ENCODE measurements at regions not wholly inside any gene's neighbourhood (a gene's known extent, or its start where the extent isn't known, plus 50 kb on each side); places are given as distances from the start of the nearest gene placed in this dataset.

DNA sequence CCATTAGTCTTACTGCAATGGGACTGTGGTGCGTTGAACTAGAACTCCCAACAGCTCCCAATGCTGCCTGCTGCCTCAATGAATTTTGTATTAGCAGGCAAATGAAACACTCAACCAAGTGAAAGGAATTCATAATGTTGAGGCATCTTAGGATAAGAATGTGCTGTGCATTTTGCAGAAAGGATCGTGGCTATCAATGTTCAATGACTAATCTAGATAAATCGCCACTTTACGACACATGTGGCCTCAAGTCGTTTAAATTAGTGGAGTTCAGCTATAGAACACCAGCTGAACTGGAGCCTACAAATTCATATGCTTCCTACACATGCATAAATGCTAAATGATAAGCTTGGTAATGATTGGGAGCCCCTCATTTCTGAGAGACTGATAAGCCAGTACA is 318.4 kb downstream of the PSAT1 start:
- TF ChIP-seq, protein P1, sequence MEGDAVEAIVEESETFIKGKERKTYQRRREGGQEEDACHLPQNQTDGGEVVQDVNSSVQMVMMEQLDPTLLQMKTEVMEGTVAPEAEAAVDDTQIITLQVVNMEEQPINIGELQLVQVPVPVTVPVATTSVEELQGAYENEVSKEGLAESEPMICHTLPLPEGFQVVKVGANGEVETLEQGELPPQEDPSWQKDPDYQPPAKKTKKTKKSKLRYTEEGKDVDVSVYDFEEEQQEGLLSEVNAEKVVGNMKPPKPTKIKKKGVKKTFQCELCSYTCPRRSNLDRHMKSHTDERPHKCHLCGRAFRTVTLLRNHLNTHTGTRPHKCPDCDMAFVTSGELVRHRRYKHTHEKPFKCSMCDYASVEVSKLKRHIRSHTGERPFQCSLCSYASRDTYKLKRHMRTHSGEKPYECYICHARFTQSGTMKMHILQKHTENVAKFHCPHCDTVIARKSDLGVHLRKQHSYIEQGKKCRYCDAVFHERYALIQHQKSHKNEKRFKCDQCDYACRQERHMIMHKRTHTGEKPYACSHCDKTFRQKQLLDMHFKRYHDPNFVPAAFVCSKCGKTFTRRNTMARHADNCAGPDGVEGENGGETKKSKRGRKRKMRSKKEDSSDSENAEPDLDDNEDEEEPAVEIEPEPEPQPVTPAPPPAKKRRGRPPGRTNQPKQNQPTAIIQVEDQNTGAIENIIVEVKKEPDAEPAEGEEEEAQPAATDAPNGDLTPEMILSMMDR (IDR thresholded peaks at IDR 0.05), result no peak
- ATAC-seq (no peak), DNase-seq (no peak)
- no peaks in the 10 kb centered on the region for H3K9me3 ChIP-seq
- H3K27ac ChIP-seq, result no peak overlapping the region
- H3K4me3 ChIP-seq, result no peak overlapping the region
- no peaks in the 10 kb centered on the region for H3K27me3 ChIP-seq (ENCODE audit: low read depth)
- H3K36me3 ChIP-seq, result no peaks in the 10 kb centered on the region
- H3K4me1 ChIP-seq, result no peaks in the 10 kb centered on the region
- intact Hi-C loops (cut with DNase I), result no loop called here

DNA sequence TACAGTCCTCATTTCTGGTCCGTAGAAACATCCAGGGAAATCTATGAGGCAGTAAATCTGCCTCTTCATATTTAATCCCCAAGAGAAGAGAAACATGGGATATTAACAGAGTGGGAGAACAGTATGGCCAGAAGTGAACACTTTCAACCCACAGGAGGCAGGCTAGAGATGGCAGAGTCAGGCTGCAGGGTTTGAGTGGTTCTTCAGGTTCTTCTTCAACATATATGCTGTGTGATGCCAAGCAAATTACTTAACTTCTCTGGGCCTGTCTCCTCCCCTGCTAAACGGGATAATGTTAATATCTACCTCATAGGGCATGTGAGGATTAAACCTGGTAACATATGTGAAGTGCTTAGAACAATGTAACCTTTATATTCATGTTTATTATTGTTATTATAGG is 321.8 kb downstream of the PSAT1 start:
- H3K4me1 ChIP-seq, result no peaks in the 10 kb centered on the region
- intact Hi-C loops (cut with DNase I), result no loop called here
- no peaks in the 10 kb centered on the region for H3K27me3 ChIP-seq (ENCODE audit: low read depth)
- H3K36me3 ChIP-seq, result no peaks in the 10 kb centered on the region
- TF ChIP-seq, protein P1 (IDR thresholded peaks at IDR 0.05), result no peak
- no peak overlapping the region for H3K27ac ChIP-seq
- no peak overlapping the region for H3K4me3 ChIP-seq
- DNase-seq (no peak), ATAC-seq (no peak)
- no peaks in the 10 kb centered on the region for H3K9me3 ChIP-seq

DNA sequence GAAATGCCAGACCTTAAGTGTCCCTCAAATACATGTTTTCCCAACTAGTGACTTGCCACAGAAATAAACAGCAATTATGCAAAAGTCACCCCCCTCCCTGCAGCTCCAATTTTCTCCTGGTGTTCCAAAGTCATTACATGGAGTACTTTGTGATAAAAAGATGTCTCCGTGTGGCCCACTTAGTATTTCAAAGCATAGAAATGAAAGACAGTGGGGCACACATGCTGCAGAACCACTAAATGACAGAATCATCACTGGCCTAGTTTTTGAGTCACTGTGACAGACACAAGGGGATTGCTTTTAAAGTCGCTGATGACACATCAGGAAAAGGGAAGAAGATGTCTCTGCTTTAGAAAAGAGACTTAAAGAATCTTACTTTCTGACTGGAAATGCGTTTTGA is 323.4 kb downstream of the PSAT1 start:
- no peaks in the 10 kb centered on the region for H3K27me3 ChIP-seq (ENCODE audit: low read depth)
- H3K9me3 ChIP-seq, result no peaks in the 10 kb centered on the region
- TF ChIP-seq, protein P1 (IDR thresholded peaks at IDR 0.05), result no peak

DNA sequence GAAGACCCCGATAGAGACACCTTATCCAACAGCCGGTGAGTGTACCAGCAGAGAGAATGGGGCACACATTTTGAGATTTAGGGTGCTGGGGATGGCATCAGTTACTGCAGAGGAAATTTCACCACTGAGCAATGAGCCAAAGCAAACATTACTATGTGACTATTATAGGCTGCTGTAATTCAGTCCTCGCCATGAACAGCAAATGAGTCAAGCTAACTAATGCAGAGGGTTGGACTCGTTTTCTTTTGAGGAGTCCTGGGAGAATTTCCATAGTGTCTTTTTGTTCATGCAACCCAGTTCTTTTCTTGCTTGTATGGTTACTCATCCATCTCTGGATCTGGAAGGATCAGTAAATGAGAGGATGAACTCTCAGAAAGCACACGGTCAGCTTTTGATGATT is 323.8 kb downstream of the PSAT1 start:
- TF ChIP-seq, protein P1 (IDR thresholded peaks at IDR 0.05), result no peak
- no peaks in the 10 kb centered on the region for H3K36me3 ChIP-seq

More for the DNA sequence above, 323.4 kb downstream of the PSAT1 start:
- no peak overlapping the region for H3K4me3 ChIP-seq
- ATAC-seq (no peak), DNase-seq (no peak)
- H3K4me1 ChIP-seq, result no peaks in the 10 kb centered on the region
- no peak overlapping the region for H3K27ac ChIP-seq
- intact Hi-C loops (cut with DNase I), result no loop called here
- H3K36me3 ChIP-seq, result no peaks in the 10 kb centered on the region

DNA sequence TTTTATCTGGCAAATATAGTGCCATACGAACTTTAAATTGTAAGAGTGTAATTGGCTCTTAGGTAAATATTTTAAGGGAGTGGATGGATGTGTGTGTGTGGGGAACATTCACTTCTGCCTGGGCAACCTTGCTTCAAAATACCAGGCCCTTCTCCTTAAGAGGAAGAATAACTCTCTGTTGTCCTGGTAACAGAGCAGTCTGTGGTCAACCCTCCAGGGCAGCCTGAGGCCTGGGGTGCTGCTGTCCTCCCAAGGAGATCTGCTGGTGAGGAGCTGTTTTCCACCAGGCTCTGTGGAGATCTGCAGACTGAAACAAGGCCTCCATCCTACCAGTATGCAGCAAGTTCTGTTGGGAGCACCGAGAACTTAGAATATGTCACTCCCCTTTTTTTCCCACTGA is 325.2 kb downstream of the PSAT1 start:
- no peaks in the 10 kb centered on the region for H3K27me3 ChIP-seq (ENCODE audit: low read depth)
- no peak overlapping the region for H3K27ac ChIP-seq
- H3K4me3 ChIP-seq, result no peak overlapping the region
- ATAC-seq (no peak), DNase-seq (no peak)
- no peaks in the 10 kb centered on the region for H3K4me1 ChIP-seq
- no peaks in the 10 kb centered on the region for H3K36me3 ChIP-seq
- H3K9me3 ChIP-seq, result no peaks in the 10 kb centered on the region
- intact Hi-C loops (cut with DNase I), result no loop called here
- TF ChIP-seq, protein P1 (IDR thresholded peaks at IDR 0.05), result no peak

More for the DNA sequence above, 323.8 kb downstream of the PSAT1 start:
- no peak overlapping the region for H3K27ac ChIP-seq
- DNase-seq (no peak), ATAC-seq (no peak)
- no peak overlapping the region for H3K4me3 ChIP-seq
- intact Hi-C loops (cut with DNase I), result no loop called here
- no peaks in the 10 kb centered on the region for H3K9me3 ChIP-seq
- H3K4me1 ChIP-seq, result no peaks in the 10 kb centered on the region
- H3K27me3 ChIP-seq (ENCODE audit: low read depth), result no peaks in the 10 kb centered on the region

DNA sequence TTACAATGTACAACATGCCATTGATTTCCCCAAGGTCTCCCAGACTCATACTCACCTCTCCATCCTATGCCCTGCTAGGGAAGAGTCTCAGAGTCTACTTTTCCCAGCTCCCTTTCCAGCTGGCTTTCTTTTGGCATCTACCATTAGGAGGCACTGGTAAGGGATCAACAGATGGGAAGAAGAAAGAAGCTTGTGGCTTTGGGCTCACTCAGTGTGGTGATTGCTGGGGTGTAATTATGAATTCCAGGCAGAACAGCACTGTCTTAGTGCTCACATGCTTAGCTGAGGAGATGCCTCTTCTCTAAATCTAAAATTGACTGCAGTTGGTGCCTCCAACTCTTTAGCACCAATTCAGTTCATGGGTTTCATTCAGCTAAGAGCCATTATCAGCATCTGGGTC is 330.0 kb downstream of the PSAT1 start:
- H3K27ac ChIP-seq, result no peak overlapping the region
- TF ChIP-seq, protein P1 (IDR thresholded peaks at IDR 0.05), result no peak
- no peak overlapping the region for H3K4me3 ChIP-seq
- intact Hi-C loops (cut with DNase I), result no loop called here
- H3K27me3 ChIP-seq (ENCODE audit: low read depth), result no peaks in the 10 kb centered on the region
- no peaks in the 10 kb centered on the region for H3K36me3 ChIP-seq
- ATAC-seq, result no peak
- H3K9me3 ChIP-seq, result no peaks in the 10 kb centered on the region
- H3K4me1 ChIP-seq, result no peaks in the 10 kb centered on the region
- DNase-seq, result no peak

All from lower lobe of right lung (tissue), 2 donors.